ENCODE measurements at regions not wholly inside any gene's neighbourhood (a gene's known extent, or its start where the extent isn't known, plus 50 kb on each side); places are given as distances from the start of the nearest gene placed in this dataset.

DNA sequence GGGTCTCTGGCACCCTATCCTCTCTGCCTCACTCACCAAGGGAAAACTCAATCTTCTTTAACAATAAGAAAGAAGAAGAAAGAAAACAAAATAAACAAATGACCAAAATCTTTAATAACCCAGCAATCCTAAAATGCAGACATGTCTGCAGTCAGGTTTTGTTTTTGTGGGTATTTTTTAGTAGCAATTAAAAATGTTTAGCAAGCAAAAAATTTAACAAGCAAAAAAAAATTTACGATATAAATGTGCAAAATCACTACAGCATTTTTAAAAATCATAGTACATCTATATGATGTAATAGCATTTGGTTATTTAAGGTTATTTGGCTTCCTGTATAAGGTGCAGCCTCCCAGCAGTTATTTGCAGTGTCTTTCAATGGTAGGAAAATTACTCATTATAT, 151.3 kb upstream of the MAP3K1 start:
- TF ChIP-seq, protein P1, sequence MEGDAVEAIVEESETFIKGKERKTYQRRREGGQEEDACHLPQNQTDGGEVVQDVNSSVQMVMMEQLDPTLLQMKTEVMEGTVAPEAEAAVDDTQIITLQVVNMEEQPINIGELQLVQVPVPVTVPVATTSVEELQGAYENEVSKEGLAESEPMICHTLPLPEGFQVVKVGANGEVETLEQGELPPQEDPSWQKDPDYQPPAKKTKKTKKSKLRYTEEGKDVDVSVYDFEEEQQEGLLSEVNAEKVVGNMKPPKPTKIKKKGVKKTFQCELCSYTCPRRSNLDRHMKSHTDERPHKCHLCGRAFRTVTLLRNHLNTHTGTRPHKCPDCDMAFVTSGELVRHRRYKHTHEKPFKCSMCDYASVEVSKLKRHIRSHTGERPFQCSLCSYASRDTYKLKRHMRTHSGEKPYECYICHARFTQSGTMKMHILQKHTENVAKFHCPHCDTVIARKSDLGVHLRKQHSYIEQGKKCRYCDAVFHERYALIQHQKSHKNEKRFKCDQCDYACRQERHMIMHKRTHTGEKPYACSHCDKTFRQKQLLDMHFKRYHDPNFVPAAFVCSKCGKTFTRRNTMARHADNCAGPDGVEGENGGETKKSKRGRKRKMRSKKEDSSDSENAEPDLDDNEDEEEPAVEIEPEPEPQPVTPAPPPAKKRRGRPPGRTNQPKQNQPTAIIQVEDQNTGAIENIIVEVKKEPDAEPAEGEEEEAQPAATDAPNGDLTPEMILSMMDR (IDR thresholded peaks at IDR 0.05), result no peak
- no peak for TF ChIP-seq POLR2A (IDR thresholded peaks at IDR 0.05)

All from testis (tissue), 2 donors.